GM19468 (cell line): ENCODE measurements at regions not wholly inside any gene's neighbourhood (a gene's known extent, or its start where the extent isn't known, plus 50 kb on each side); places are given as distances from the start of the nearest gene placed in this dataset.

Source experiments
- ATAC-seq: cut with Tn5 transposase; IDR thresholded peaks from one replicate; pipeline ENCODE4 v1.9.1; 2021; ENCODE audit warnings: mild to moderate bottlenecking, moderate library complexity, moderate number of reproducible peaks; ENCODE audit not compliant: unreplicated experiment; ENCODE audit errors: extremely low read depth

GRCh38 chr6:165807249-165807960 lies 144.4 kb upstream of the PDE10A start:
- ATAC-seq = no peak

GRCh38 chr6:165806126-165806810 lies 143.2 kb upstream of the PDE10A start:
- ATAC-seq = no peak

- no peak for ATAC-seq
Measured at GRCh38 chr6:165805636-165806035, 142.6 kb upstream of the PDE10A start.

GRCh38 chr6:165805067-165805555 lies 142.1 kb upstream of the PDE10A start:
- ATAC-seq = no peak

- ATAC-seq = no peak
Measured at GRCh38 chr6:165804331-165805066, 141.5 kb upstream of the PDE10A start.

GRCh38 chr6:165800337-165800736 lies 137.3 kb upstream of the PDE10A start:
- ATAC-seq = no peak

GRCh38 chr6:165799391-165800153 lies 136.5 kb upstream of the PDE10A start:
- no peak for ATAC-seq

GRCh38 chr6:165798991-165799390 lies 135.9 kb upstream of the PDE10A start:
- no peak for ATAC-seq

- ATAC-seq = no peak
Measured at GRCh38 chr6:165794179-165794601, 131.1 kb upstream of the PDE10A start.

- ATAC-seq = no peak
Measured at GRCh38 chr6:165793287-165793825, 130.3 kb upstream of the PDE10A start.

- ATAC-seq = no peak
Measured at GRCh38 chr6:165791876-165792437, 128.9 kb upstream of the PDE10A start.

- ATAC-seq = no peak
Measured at GRCh38 chr6:165791306-165791705, 128.3 kb upstream of the PDE10A start.

GRCh38 chr6:165782812-165783211 lies 119.8 kb upstream of the PDE10A start:
- no peak for ATAC-seq

GRCh38 chr6:165782134-165782533 lies 119.1 kb upstream of the PDE10A start:
- no peak for ATAC-seq

- ATAC-seq = no peak
Measured at GRCh38 chr6:165777680-165778079, 114.6 kb upstream of the PDE10A start.

- no peak for ATAC-seq
Measured at GRCh38 chr6:165776691-165777090, 113.7 kb upstream of the PDE10A start.

- ATAC-seq = no peak
Measured at GRCh38 chr6:165775721-165776120, 112.7 kb upstream of the PDE10A start.

GRCh38 chr6:165774903-165775601 lies 112.0 kb upstream of the PDE10A start:
- no peak for ATAC-seq
